Left renal pelvis (tissue), 4 donors: ENCODE measurements at regions not wholly inside any gene's neighbourhood (a gene's known extent, or its start where the extent isn't known, plus 50 kb on each side); places are given as distances from the start of the nearest gene placed in this dataset.
"Not testable (repeated sequence)": the region's sequence is repeated elsewhere in the genome, so short reads cannot be mapped to it uniquely, and the experiment has no call there.

Source experiments
- DNase-seq, 4 donors: peaks; one replicate each; pipeline ENCODE4 v3.0.0-alpha.2; 2013; ENCODE audit warnings: low read depth in 4 of 4, low spot score in 3 of 4

DNA sequence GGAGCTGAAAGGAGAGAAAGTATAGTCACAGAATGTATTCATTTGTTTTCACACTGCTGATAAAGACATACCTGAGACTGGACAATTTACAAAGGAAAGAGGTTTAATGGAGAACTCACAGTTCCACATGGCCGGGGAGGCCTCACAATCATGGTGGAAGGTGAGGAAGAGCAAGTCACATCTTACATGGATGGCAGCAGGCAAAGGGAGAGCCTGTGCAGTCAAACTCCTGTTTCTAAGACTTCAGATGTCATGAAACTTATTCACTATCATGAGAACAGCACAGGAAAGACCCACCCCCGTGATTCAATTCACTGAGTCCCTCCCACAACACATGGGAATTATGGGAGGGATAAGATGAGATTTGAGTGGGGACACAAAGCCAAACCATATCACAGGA, 224.7 kb downstream of the LNPK start:
- not testable (repeated sequence) for DNase-seq

DNA sequence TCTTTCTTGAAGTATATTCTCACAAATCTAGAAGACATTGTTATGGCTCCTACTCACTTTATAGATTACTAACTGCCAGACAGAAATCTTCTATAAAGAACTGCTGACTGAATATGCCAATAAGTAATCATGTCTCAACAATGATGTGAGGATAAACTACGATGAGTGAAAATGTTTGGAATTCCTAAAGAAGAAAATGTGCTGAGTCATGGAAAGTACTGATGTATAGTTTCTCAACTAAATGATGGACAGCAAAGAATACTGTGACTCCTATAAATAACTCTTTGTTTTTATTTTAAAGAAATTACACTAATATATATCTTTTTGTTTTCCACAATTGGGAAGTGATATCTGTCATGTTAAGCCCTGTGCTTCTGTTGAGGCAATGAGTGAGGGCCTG, 232.9 kb downstream of the LNPK start:
- no peak for DNase-seq

GRCh38 chr2:175766880-175767279, 235.2 kb downstream of the LNPK start:
- no peak for DNase-seq

DNA sequence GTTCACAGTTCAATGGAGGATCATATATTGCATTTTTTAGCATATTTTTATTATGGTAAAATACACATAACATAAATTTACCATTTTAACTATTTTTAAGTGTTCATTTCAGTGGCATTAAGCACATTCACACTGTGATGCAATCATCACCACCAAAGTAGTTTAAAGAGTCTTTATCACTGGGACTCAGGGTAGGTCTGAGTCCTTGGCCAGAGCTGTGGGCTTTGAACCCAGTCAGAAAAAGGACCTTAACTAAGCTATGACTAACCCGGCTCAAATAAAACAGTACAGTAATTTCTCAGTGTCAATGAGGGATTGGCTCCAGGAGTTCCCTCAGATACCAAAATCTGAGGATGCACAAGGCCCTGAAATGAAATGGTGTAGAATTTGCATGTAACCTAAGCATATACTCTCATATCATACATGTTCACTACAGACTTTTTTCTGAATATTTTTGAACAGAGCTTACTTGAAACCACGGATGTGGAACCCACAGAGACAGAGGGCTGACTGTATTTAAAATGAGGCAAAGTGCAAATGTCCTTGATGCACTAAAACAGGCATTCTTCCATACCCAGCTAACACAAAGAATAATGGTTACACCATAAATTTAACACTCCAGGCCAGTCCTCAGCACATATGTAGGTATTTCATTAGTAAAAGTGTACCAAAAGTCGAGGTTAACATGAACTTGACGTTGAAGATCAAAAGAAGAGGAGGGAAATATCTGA, 246.2 kb downstream of the LNPK start:
- DNase-seq = no peak

GRCh38 chr2:175755169-175755568, 246.9 kb downstream of the LNPK start:
- DNase-seq = no peak

GRCh38 chr2:175750195-175750594, 251.9 kb downstream of the LNPK start:
- no peak for DNase-seq

GRCh38 chr2:175745911-175746310, 256.2 kb downstream of the LNPK start:
- no peak for DNase-seq

GRCh38 chr2:175744000-175744399, 258.1 kb downstream of the LNPK start:
- no peak for DNase-seq

DNA sequence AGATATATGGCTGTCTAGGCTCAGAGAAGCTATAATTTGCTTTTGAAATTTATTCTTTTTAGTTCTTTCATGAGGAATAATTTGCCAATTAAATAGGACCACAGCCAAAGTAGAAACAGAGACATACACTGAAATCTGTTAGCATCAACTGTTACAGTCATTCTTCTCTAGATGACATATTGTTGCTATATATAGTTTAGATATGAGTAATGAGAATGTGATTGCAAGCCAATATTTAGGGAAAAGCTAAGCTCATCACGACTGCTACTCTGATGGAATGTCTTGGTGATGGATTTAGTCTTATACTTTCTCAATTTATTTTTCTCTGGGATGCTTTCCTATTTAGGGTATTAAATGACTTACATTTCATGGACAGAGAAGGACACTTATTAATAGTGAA, 259.1 kb downstream of the LNPK start:
- DNase-seq = no peak

DNA sequence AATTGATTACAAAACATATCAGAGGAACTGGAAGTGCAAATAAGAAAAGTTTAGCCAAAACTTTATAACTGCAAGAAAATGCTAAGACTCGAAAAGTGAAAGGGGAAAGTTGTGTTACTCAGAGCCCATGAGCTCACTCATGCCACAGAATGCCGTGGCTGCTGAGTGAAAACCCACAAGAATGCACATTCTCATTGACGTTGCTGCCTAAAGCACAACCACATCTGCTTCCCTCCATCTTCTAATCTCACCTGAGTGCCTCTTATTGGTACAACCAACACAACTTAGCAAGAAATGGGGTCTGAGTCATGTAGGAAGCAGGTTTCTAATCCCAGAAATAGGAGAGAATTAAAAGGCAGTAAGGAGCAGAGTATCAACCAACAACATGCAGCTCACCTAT, 259.7 kb downstream of the LNPK start:
- no peak for DNase-seq

DNA sequence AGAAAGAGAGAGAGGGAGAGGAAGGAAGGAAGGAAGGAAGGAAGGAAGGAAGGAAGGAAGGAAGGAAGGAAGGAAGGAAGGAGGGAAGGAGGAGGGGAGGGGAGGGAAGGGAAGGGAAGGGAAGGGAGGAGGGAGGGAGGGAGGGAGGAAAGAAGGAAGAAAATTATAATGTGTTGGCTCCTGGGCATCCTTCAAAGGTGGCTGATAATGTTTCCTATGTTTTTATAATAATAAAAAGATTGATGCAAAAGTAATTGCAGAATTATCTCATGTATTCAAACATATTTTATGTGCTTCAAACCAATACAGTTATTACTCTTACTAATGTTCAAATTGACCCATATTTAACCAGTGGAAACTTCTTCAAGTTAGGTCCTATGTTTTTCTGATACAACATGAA, 260.9 kb downstream of the LNPK start:
- no peak for DNase-seq

DNA sequence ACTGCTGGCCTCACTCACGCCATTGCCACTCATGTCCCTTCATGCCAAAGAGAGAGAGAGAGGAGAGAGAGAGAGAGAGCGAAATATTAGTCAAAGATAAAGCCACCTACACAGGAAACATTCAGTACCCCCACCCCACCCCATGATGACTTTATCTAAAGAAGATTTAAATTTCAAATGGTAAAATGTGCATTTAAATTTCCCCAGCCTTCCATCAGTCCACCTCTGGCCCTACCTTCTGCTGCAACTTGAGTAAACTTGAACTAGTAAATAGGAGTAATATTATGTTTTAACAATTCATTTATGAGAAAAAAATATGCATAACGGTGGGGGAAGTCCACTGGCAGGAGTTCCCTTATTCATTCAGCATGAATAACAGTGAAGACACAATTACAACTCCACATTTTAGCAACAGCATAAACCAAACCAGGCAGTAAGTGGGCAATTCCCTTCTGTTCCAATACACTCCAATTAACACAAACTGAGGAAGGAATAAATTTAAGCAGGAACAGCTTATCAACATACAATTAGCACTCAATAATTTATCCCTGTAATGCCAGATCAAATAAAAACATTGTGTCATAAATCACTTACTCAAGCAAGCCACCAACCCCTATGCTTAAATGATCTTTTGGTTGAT, 264.2 kb downstream of the LNPK start:
- no peak for DNase-seq

GRCh38 chr2:175734686-175735085, 267.4 kb downstream of the LNPK start:
- no peak for DNase-seq

- no peak for DNase-seq
Measured at GRCh38 chr2:175732531-175732930, 269.5 kb downstream of the LNPK start.

DNA sequence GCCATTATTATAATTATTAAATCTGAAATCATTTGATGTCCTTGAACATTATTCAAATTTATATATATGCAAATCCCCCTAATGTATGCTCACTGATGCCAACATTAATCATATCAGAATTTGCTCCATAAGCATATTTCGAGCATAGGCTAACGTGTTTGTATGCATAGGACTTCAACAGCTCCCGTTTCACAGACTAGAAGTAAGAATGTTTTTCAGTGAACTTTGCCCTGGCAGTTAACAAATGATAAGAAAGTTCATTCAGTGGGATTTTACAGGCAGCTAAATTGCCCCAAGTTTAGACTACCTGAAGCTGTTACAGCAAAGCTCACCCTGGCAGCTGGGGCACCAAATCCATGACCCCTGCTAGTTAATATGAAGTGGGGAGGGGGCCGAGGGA, 272.0 kb downstream of the LNPK start:
- no peak for DNase-seq

- DNase-seq = no peak
Measured at GRCh38 chr2:175729049-175729706, 272.9 kb downstream of the LNPK start.

DNA sequence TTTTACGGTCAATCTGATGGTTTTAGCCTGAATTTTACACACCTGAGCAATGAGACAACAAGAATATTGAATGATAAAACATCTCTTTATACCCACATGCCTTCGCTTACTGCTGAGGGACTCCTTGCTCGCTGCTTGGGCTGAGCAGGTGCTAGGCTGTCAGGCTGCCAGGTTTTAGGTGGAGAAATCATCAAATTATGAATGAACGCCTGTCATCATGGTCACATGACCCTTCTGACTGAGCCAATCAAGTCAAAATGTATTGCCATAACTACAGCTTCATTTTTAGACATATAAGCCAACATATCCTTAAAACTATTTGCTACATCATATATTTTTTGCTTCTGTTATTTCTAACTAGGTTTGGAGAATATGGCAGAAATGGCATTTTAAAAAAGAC, 274.0 kb downstream of the LNPK start:
- DNase-seq = no peak

GRCh38 chr2:175726223-175726622, 275.8 kb downstream of the LNPK start:
- DNase-seq = no peak

DNA sequence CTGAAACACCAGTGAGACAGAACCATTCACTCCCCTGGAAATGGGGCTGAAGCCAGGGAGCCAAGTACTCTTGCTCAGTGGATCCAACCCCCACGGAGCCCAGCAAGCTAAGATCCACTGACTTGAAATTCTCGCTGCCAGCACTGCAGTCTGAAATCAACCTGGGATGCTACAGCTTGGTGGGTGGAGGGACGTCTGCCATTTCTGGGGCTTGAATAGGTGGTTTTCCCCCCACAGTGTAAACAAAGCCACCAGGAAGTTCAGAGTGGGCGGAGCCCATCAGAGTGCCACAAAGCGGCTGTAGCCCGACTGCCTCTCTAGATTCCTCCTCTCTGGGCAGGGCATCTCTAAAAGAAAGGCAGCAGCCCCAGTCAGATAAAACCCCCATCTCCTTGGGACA, 292.8 kb downstream of the LNPK start:
- no peak for DNase-seq

- DNase-seq = no peak
Measured at GRCh38 chr2:175707322-175707721, 294.7 kb downstream of the LNPK start.

DNA sequence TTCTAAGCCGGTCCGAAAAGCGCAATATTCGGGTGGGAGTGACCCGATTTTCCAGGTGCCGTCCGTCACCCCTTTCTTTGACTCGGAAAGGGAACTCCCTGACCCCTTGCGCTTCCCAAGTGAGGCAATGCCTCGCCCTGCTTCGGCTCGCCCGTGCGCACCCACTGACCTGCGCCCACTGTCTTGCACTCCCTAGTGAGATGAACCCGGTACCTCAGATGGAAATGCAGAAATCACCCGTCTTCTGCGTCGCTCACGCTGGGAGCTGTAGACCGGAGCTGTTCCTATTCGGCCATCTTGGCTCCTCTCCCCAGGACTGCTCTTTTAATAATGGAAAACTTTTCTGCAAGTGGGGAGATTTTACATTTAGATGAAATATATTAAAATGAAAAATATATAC, 297.5 kb downstream of the LNPK start:
- not testable (repeated sequence) for DNase-seq

DNA sequence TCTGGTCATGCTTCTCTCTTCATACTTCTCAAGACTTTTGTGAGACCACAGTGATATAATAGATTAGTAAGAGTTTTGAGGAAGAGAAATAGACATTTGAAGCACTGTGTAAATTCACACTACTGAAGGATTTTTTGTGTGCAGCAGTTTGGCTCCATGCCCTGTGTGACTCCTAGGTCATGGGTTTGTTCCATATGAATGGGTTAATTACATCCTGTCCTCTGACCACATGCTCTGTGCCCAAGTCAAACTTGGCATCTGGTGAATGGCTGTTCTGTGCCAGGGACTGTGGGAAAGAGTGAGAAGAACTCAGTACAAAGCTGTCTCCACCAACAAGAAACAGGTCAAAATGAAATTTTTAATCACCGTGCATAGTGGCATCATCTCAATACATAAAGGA, 304.0 kb downstream of the LNPK start:
- no peak for DNase-seq
